ENCODE measurements at regions not wholly inside any gene's neighbourhood (a gene's known extent, or its start where the extent isn't known, plus 50 kb on each side); places are given as distances from the start of the nearest gene placed in this dataset.

DNA sequence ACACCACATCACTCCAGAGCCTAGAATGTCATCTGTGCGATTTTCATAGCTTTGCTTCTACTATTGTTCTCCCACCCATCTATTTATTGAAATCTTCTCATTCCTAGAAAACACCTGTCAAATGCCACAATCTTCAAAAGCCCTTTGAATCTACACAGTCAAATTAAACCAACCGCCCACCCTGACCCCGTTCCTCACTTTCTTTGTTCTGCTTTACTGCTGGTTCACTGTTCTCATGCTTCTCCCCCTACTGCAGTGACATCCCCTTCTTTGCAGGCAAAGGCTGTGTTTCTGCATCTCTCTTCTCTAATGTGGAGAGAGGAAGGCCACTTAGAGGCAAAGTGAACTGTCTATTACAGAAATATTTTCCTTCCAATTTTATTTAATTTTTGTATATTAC, 152.4 kb upstream of the NEBL start:
- TF ChIP-seq, protein P1, sequence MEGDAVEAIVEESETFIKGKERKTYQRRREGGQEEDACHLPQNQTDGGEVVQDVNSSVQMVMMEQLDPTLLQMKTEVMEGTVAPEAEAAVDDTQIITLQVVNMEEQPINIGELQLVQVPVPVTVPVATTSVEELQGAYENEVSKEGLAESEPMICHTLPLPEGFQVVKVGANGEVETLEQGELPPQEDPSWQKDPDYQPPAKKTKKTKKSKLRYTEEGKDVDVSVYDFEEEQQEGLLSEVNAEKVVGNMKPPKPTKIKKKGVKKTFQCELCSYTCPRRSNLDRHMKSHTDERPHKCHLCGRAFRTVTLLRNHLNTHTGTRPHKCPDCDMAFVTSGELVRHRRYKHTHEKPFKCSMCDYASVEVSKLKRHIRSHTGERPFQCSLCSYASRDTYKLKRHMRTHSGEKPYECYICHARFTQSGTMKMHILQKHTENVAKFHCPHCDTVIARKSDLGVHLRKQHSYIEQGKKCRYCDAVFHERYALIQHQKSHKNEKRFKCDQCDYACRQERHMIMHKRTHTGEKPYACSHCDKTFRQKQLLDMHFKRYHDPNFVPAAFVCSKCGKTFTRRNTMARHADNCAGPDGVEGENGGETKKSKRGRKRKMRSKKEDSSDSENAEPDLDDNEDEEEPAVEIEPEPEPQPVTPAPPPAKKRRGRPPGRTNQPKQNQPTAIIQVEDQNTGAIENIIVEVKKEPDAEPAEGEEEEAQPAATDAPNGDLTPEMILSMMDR (IDR thresholded peaks at IDR 0.05) = no peak
- no peak for TF ChIP-seq POLR2A (IDR thresholded peaks at IDR 0.05)
- no peak for TF ChIP-seq POLR2AphosphoS5 (IDR thresholded peaks at IDR 0.05)
- no peak for TF ChIP-seq EP300 (IDR thresholded peaks at IDR 0.05)

All from stomach (tissue), 4 donors.